CD14-positive monocyte (primary cell): ENCODE measurements at regions not wholly inside any gene's neighbourhood (a gene's known extent, or its start where the extent isn't known, plus 50 kb on each side); places are given as distances from the start of the nearest gene placed in this dataset.

Experiments
- DNase-seq, 3 donors: peaks; one replicate each; pipeline ENCODE4 v3.0.0-alpha.2; 2011 to 2022
- H2AFZ ChIP-seq: 2 replicates; pipeline ENCODE4 v1.6.0; 2012; ENCODE audit warnings: mild to moderate bottlenecking, low read depth, low read length, inconsistent platforms; ENCODE audit not compliant: insufficient read depth, poor library complexity, severe bottlenecking
- H3K27ac ChIP-seq, 2 donors: 1 replicate in 1 of 2; 2 replicates in 1 of 2; pipeline ENCODE4 v1.5.1; 2012 to 2013; ENCODE audit warnings: low read length in 2 of 2, control low read depth in 1 of 2, inconsistent platforms in 1 of 2, low read depth in 1 of 2, mild to moderate bottlenecking in 1 of 2
- H3K27me3 ChIP-seq, 2 donors: one replicate each; pipeline versions ENCODE4 v1.6.0 to v1.6.1; 2011 to 2013; ENCODE audit warnings: low read length in 2 of 2; ENCODE audit not compliant: control insufficient read depth in 2 of 2, insufficient read depth in 2 of 2
- H3K36me3 ChIP-seq, 2 donors: replicated peaks in 1 of 2; 1 replicate in 1 of 2; 2 replicates in 1 of 2; pipeline versions ENCODE4 v1.5.1 to v1.6.1; 2012 to 2013; ENCODE audit warnings: low read length in 2 of 2, control low read depth in 1 of 2, inconsistent platforms in 1 of 2, mild to moderate bottlenecking in 1 of 2; ENCODE audit not compliant: insufficient read depth in 2 of 2, control insufficient read depth in 1 of 2
- H3K4me1 ChIP-seq, 2 donors: 1 replicate in 1 of 2; 2 replicates in 1 of 2; pipeline versions ENCODE4 v1.5.1 to v1.6.1; 2012 to 2013; ENCODE audit warnings: low read length in 2 of 2, control low read depth in 1 of 2, inconsistent platforms in 1 of 2, mild to moderate bottlenecking in 1 of 2, moderate library complexity in 1 of 2; ENCODE audit not compliant: insufficient read depth in 2 of 2, control insufficient read depth in 1 of 2
- H3K4me2 ChIP-seq: replicated peaks from 2 replicates; pipeline ENCODE3; 2012; ENCODE audit warnings: low read length, moderate library complexity, mild to moderate bottlenecking; ENCODE audit not compliant: poor library complexity, severe bottlenecking; ENCODE audit errors: extremely low read depth
- H3K4me3 ChIP-seq, 3 experiments: fragments of 200-600 bp in 1 of 3; sonication (generic) in 1 of 3; replicated peaks in 1 of 3; 1 replicate in 2 of 3; 2 replicates in 1 of 3; pipeline ENCODE4 v1.5.1; 2011 to 2013; ENCODE audit warnings: low read length in 3 of 3, mild to moderate bottlenecking in 3 of 3, control low read depth in 2 of 3, low read depth in 2 of 3, inconsistent platforms in 1 of 3, moderate library complexity in 1 of 3
- H3K79me2 ChIP-seq: 2 replicates; pipeline ENCODE4 v1.6.0; 2012; ENCODE audit warnings: mild to moderate bottlenecking, control low read depth, inconsistent platforms, low read length, moderate library complexity; ENCODE audit not compliant: insufficient read depth
- H3K9ac ChIP-seq: 2 replicates; pipeline ENCODE4 v1.6.0; 2017; ENCODE audit warnings: low read length, mild to moderate bottlenecking; ENCODE audit not compliant: insufficient read depth, poor library complexity, severe bottlenecking
- H3K9me3 ChIP-seq, 2 donors: replicated peaks in 1 of 2; 1 replicate in 1 of 2; 2 replicates in 1 of 2; pipeline versions ENCODE4 v1.5.1 to v1.6.1; 2012 to 2013; ENCODE audit warnings: low read length in 2 of 2, control low read depth in 1 of 2; ENCODE audit not compliant: control insufficient read depth in 1 of 2, insufficient read depth in 1 of 2
- H4K20me1 ChIP-seq: 2 replicates; pipeline ENCODE4 v1.6.0; 2012; ENCODE audit warnings: mild to moderate bottlenecking, low read length, control low read depth, moderate library complexity; ENCODE audit not compliant: insufficient read depth
- H3K27ac Mint-ChIP-seq, 7 donors: one replicate each; pipeline ENCODE4 v1.8.0; 2020; ENCODE audit warnings: mild to moderate bottlenecking in 7 of 7, mixed read lengths in 7 of 7, moderate library complexity in 6 of 7, inconsistent platforms in 2 of 7
- H3K27me3 Mint-ChIP-seq, 3 donors: one replicate each; pipeline ENCODE4 v1.8.0; 2021 to 2022; ENCODE audit warnings: low read depth in 3 of 3, mild to moderate bottlenecking in 3 of 3, mixed read lengths in 3 of 3, moderate library complexity in 3 of 3, inconsistent platforms in 1 of 3
- H3K36me3 Mint-ChIP-seq, 2 donors: one replicate each; pipeline ENCODE4 v1.8.0; 2020; ENCODE audit warnings: mixed read lengths in 2 of 2, inconsistent platforms in 1 of 2, mild to moderate bottlenecking in 1 of 2
- H3K4me1 Mint-ChIP-seq: one replicate; pipeline ENCODE4 v1.8.0; 2020; ENCODE audit warnings: mild to moderate bottlenecking, mixed read lengths
- H3K4me3 Mint-ChIP-seq, 2 donors: one replicate each; pipeline ENCODE4 v1.8.0; 2020; ENCODE audit warnings: mild to moderate bottlenecking in 2 of 2, mixed read lengths in 2 of 2, moderate library complexity in 1 of 2
- H3K9me3 Mint-ChIP-seq, 7 donors: one replicate each; pipeline ENCODE4 v1.8.0; 2020 to 2022; ENCODE audit warnings: mixed read lengths in 7 of 7, mild to moderate bottlenecking in 6 of 7, moderate library complexity in 6 of 7, inconsistent platforms in 2 of 7
- CTCF ChIP-seq: fragments of 200-600 bp; IDR thresholded peaks from one replicate; pipeline ENCODE4 v1.8.0; 2022; ENCODE audit warnings: antibody characterized with exemption, mild to moderate bottlenecking
- WGBS: methylation state at CpG from one replicate; pipeline ENCODE4 v1.1.5; 2013; ENCODE audit warnings: missing lambda C conversion rate; ENCODE audit not compliant: insufficient coverage; 5-methylcytosine and 5-hydroxymethylcytosine counted together
- intact Hi-C, 2 donors: fragments of 100-400 bp; cut with micrococcal nuclease; formaldehyde crosslinking; loops; one replicate each; pipeline versions ENCODE4 v1.15.0 to v1.15.1; 2023

GRCh38 chr4:79048878-79049277 is 109.6 kb upstream of the PAQR3 start:
- no peak overlapping the region for H3K9ac ChIP-seq
- H3K4me3 ChIP-seq: no peak overlapping the region
- H4K20me1 ChIP-seq: no peaks in the 10 kb centered on the region
- H2AFZ ChIP-seq: no peak overlapping the region
- DNase-seq: no peak
- H3K9me3 ChIP-seq: no peaks in the 10 kb centered on the region
- intact Hi-C loops: no loop called here
- Mint-ChIP-seq H3K4me1 (no peaks in the 10 kb centered on the region), H3K27me3 (peaks cover 0 to 4% (median 2%) of the 10 kb centered on the region in 3 donors), H3K4me3 (no peak overlapping the region), H3K9me3 (no peaks in the 10 kb centered on the region), H3K27ac (no peak overlapping the region), H3K36me3 (no peaks in the 10 kb centered on the region)
- H3K36me3 ChIP-seq: no peaks in the 10 kb centered on the region
- 94% methylated on average over 3 of the region's 4 CpGs for WGBS
- H3K4me2 ChIP-seq: no peak overlapping the region
- TF ChIP-seq CTCF: no peak
- H3K4me1 ChIP-seq: no peaks in the 10 kb centered on the region
- no peaks in the 10 kb centered on the region for H3K79me2 ChIP-seq
- H3K27me3 ChIP-seq: no peaks in the 10 kb centered on the region
- no peak overlapping the region for H3K27ac ChIP-seq

GRCh38 chr4:79047316-79047715 is 108.1 kb upstream of the PAQR3 start:
- no CpG with 5 or more reads among the region's 1 CpG for WGBS
- H3K4me3 ChIP-seq: no peak overlapping the region
- H3K9ac ChIP-seq: no peak overlapping the region
- H3K9me3 ChIP-seq: no peaks in the 10 kb centered on the region
- H3K27ac ChIP-seq: no peak overlapping the region
- H3K4me3 Mint-ChIP-seq: no peak overlapping the region
- H3K4me2 ChIP-seq: no peak overlapping the region
- H3K4me1 Mint-ChIP-seq: no peaks in the 10 kb centered on the region
- no peaks in the 10 kb centered on the region for H3K79me2 ChIP-seq
- intact Hi-C loops: no loop called here
- no peak overlapping the region for H2AFZ ChIP-seq
- no peaks in the 10 kb centered on the region for H4K20me1 ChIP-seq
- DNase-seq: no peak
- H3K27me3 Mint-ChIP-seq: peaks cover 0 to 4% (median 2%) of the 10 kb centered on the region in 3 donors
- no peak for TF ChIP-seq CTCF
- H3K27me3 ChIP-seq: no peaks in the 10 kb centered on the region
- H3K36me3 ChIP-seq: no peaks in the 10 kb centered on the region
- H3K27ac Mint-ChIP-seq: no peak overlapping the region
- H3K36me3 Mint-ChIP-seq: no peaks in the 10 kb centered on the region
- H3K9me3 Mint-ChIP-seq: no peaks in the 10 kb centered on the region
- H3K4me1 ChIP-seq: no peaks in the 10 kb centered on the region
